ENCODE measurements at regions not wholly inside any gene's neighbourhood (a gene's known extent, or its start where the extent isn't known, plus 50 kb on each side); places are given as distances from the start of the nearest gene placed in this dataset.

DNA sequence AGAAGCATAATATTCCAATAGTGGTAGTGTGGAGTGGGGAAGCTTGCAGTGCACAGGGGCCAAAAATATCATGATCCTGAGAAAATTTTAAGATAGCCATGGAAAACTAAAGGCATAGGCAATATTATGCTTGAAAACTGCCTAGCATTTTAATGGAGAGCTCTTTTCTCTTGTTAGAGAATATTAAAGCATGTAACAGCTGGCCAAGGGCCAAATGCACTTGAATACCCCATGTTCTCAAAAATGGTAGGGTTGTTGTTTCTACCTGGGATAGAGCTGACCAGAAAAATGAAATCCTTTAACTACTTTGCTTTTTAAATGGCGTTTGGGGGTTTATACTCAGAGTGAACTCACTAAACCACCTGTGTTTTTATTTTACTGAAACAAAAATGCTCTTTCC is 739.6 kb upstream of the SLIT2 start:
- TF ChIP-seq, protein P1, sequence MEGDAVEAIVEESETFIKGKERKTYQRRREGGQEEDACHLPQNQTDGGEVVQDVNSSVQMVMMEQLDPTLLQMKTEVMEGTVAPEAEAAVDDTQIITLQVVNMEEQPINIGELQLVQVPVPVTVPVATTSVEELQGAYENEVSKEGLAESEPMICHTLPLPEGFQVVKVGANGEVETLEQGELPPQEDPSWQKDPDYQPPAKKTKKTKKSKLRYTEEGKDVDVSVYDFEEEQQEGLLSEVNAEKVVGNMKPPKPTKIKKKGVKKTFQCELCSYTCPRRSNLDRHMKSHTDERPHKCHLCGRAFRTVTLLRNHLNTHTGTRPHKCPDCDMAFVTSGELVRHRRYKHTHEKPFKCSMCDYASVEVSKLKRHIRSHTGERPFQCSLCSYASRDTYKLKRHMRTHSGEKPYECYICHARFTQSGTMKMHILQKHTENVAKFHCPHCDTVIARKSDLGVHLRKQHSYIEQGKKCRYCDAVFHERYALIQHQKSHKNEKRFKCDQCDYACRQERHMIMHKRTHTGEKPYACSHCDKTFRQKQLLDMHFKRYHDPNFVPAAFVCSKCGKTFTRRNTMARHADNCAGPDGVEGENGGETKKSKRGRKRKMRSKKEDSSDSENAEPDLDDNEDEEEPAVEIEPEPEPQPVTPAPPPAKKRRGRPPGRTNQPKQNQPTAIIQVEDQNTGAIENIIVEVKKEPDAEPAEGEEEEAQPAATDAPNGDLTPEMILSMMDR (conservative IDR thresholded peaks at IDR 0.05; ENCODE audit: control insufficient read depth, insufficient read depth, low read depth, low read length): no peak
- H3K4me3 ChIP-seq (ENCODE audit: control insufficient read depth, low read depth, low read length): no peak overlapping the region
- DNase-seq (ENCODE audit: low read depth): no peak

DNA sequence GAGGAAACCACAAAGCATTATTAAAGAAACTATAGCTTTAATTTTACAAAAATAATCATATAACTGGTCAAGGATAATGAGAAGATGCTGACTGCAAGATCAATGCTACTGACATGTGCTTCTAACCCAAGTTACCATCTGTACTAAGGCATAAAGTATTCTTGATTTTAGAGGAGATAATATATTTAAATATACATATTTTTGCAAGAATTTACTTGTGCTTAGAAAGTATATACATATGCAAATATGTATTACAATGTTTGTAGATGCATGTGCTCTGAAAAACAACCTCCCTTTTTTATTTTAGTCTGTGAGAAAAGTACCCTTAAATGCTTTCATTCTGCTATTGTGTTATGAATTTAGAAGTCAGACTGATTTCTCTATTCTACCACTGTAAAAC is 740.7 kb upstream of the SLIT2 start:
- H3K4me3 ChIP-seq (ENCODE audit: control insufficient read depth, low read depth, low read length): no peak overlapping the region
- TF ChIP-seq, protein P1 (conservative IDR thresholded peaks at IDR 0.05; ENCODE audit: control insufficient read depth, insufficient read depth, low read depth, low read length): no peak
- no peak for DNase-seq (ENCODE audit: low read depth)

DNA sequence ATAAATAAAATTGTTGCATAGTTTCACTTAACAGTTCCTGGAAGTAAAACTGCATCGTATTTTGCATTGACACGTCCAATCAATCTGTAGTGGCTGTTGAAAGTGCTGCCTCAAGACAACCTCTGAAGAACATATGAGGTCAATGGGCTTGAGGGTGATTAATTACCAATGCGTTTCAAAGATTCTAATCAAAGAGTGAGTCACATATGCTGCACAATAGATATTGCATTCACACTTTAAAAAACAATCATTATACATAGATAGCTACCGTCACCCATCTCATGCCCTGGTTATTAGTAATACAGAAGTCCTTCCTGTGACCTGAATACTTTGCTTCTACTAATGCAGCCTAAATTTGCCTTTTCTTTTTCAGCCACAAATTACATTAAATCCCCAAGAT is 743.3 kb upstream of the SLIT2 start:
- DNase-seq (ENCODE audit: low read depth): no peak
- TF ChIP-seq, protein P1 (conservative IDR thresholded peaks at IDR 0.05; ENCODE audit: control insufficient read depth, insufficient read depth, low read depth, low read length): no peak
- no peak overlapping the region for H3K4me3 ChIP-seq (ENCODE audit: control insufficient read depth, low read depth, low read length)

DNA sequence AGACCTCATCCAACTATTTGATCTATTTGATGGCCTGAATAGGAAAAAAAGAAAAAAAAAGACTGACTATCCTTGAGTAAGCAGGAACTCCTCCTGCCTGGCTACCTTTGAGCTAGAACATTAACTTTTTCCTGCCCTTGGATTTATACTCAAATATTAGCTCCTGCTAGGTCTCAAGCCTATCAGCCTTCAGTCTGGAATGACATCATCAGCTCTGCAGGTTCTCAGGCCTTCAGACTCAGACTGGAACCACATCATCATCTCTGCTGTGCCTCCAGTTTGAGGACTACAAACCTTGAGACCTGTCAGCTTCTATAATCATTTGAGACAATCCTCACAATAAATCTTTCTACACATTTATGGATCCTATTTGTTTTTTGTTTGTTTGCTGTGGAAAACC is 754.0 kb upstream of the SLIT2 start:
- TF ChIP-seq, protein P1 (conservative IDR thresholded peaks at IDR 0.05; ENCODE audit: control insufficient read depth, insufficient read depth, low read depth, low read length): no peak
- DNase-seq (ENCODE audit: low read depth): no peak
- H3K4me3 ChIP-seq (ENCODE audit: control insufficient read depth, low read depth, low read length): no peak overlapping the region

DNA sequence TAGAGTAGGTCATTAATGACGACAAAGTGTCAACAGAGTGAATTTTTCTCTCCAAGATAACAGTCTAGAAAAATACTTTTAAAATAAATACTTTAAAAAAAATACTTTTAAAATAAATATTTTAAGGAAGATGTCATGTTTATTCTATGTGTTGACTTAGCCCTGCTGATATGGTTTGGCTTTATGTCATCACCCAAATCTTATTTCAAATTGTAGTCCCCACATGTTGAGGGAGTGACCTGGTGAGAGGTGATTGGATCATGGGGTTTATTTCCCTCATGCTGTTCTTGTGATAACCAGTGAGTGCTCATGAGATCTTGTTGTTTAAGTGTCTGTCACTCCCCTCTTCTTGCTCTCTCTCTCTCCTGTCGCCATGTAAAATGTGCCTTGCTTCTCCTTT is 754.9 kb upstream of the SLIT2 start:
- H3K4me3 ChIP-seq (ENCODE audit: control insufficient read depth, low read depth, low read length): no peak overlapping the region
- TF ChIP-seq, protein P1 (conservative IDR thresholded peaks at IDR 0.05; ENCODE audit: control insufficient read depth, insufficient read depth, low read depth, low read length): no peak
- no peak for DNase-seq (ENCODE audit: low read depth)

DNA sequence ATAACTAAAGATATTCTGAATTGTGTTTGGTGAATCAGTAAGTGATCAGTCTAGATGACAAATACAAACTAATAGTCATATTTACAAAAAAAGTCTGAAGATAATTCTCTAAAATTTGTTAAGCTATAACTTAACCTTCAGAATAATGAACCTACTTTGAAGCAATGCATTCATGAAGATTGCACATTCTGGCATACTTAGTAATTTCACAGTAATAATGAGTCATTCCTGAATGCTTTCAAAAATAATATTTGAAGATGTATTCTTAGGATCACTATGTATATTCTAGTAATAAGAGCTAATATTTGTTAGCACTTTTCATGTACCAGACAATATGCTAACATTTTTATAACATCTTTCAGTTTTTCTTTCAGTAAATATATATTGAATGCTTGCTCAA is 756.7 kb upstream of the SLIT2 start:
- H3K4me3 ChIP-seq (ENCODE audit: control insufficient read depth, low read depth, low read length): no peak overlapping the region
- TF ChIP-seq, protein P1 (conservative IDR thresholded peaks at IDR 0.05; ENCODE audit: control insufficient read depth, insufficient read depth, low read depth, low read length): no peak
- peak; percentile 36 for DNase-seq (ENCODE audit: low read depth)

DNA sequence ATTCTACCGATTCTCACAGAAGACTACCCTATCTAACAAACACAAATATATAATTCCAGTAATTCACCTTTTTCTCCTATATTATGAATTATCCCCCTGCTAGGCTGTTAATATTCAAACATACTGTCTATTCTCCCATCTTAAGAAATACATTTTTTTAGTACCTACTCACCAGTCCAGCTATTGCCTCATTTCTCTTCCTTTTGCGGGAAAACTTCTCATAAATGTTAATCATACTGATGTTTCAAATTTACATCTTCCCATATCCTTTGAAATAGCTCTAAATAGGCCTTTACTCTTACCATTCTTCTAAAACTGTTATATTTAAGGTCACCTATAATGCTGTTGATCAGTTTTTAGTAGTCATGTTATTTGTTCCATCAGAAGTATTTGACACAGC is 759.1 kb upstream of the SLIT2 start:
- TF ChIP-seq, protein P1 (conservative IDR thresholded peaks at IDR 0.05; ENCODE audit: control insufficient read depth, insufficient read depth, low read depth, low read length): no peak
- no peak overlapping the region for H3K4me3 ChIP-seq (ENCODE audit: control insufficient read depth, low read depth, low read length)
- DNase-seq (ENCODE audit: low read depth): peak; percentile 48
